MM.1S (cell line): ENCODE measurements at regions not wholly inside any gene's neighbourhood (a gene's known extent, or its start where the extent isn't known, plus 50 kb on each side); places are given as distances from the start of the nearest gene placed in this dataset.

Source experiments
- EZH2 ChIP-seq: fragments of 300-600 bp; sonication (generic); optimal IDR thresholded peaks from 2 replicates; pipeline ENCODE3; 2017; ENCODE audit warnings: low read depth, mild to moderate bottlenecking, antibody characterized with exemption, low read length, mixed read lengths
- EZH2phosphoT487 ChIP-seq: fragments of 300-600 bp; sonication (generic); IDR thresholded peaks from 2 replicates; pipeline ENCODE4 v1.6.1; 2018; ENCODE audit warnings: antibody characterized with exemption, low read length
- TF ChIP-seq, protein P1 (sequence below): fragments of 300-600 bp; sonication (generic); IDR thresholded peaks from 2 replicates; pipeline ENCODE4 v1.5.1; 2016; ENCODE audit warnings: antibody characterized with exemption, low read length, mixed read lengths

DNA sequence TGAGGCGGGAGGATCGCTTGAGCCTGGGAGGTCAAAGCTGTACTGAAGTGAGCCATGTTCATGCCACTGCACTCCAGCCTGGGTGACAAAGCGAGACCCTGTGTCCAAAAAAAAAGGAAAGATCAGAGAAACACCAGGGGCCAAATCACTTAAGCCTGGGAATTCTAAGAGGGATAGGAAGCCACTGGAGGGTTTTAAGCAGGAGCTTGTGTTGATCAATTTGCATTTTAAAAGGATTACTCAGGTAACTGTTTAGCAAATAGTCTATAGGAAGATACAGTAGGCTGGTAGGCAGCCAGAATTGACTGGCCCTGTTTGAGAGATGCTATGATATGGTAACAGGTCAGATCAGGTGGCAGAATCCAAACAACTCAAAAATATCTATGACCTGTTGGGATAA, 162.7 kb downstream of the SPTSSA start:
- no peak for TF ChIP-seq EZH2
- TF ChIP-seq, protein P1, sequence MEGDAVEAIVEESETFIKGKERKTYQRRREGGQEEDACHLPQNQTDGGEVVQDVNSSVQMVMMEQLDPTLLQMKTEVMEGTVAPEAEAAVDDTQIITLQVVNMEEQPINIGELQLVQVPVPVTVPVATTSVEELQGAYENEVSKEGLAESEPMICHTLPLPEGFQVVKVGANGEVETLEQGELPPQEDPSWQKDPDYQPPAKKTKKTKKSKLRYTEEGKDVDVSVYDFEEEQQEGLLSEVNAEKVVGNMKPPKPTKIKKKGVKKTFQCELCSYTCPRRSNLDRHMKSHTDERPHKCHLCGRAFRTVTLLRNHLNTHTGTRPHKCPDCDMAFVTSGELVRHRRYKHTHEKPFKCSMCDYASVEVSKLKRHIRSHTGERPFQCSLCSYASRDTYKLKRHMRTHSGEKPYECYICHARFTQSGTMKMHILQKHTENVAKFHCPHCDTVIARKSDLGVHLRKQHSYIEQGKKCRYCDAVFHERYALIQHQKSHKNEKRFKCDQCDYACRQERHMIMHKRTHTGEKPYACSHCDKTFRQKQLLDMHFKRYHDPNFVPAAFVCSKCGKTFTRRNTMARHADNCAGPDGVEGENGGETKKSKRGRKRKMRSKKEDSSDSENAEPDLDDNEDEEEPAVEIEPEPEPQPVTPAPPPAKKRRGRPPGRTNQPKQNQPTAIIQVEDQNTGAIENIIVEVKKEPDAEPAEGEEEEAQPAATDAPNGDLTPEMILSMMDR = no peak
- no peak for TF ChIP-seq EZH2phosphoT487
